Loucy (cell line): ENCODE measurements at regions not wholly inside any gene's neighbourhood (a gene's known extent, or its start where the extent isn't known, plus 50 kb on each side); places are given as distances from the start of the nearest gene placed in this dataset.

Experiments
- H2AFZ ChIP-seq: fragments of 200-600 bp; sonication (generic); 2 replicates; pipeline ENCODE4 v1.6.0; 2016; ENCODE audit warnings: antibody characterized with exemption, mild to moderate bottlenecking, low read length, moderate library complexity
- H3F3A ChIP-seq: fragments of 200-600 bp; 2 replicates; pipeline ENCODE4 v1.6.0; 2016; ENCODE audit warnings: antibody characterized with exemption, low read depth, mild to moderate bottlenecking
- H3K27me3 ChIP-seq: fragments of 200-600 bp; sonication (generic); 2 replicates; pipeline ENCODE4 v1.6.1; 2014; ENCODE audit warnings: low read length, mild to moderate bottlenecking; ENCODE audit not compliant: insufficient read depth, poor library complexity, severe bottlenecking
- H3K36me3 ChIP-seq: fragments of 200-600 bp; sonication (generic); 2 replicates; pipeline ENCODE4 v1.6.1; 2016; ENCODE audit warnings: low read length; ENCODE audit not compliant: insufficient read depth
- H3K4me1 ChIP-seq: fragments of 200-600 bp; sonication (generic); 2 replicates; pipeline ENCODE4 v1.5.1; 2014; ENCODE audit warnings: low read length, mild to moderate bottlenecking; ENCODE audit not compliant: insufficient read depth, poor library complexity, severe bottlenecking
- H3K4me2 ChIP-seq: fragments of 200-600 bp; sonication (generic); 2 replicates; pipeline ENCODE4 v1.6.0; 2014; ENCODE audit warnings: antibody characterized with exemption, low read length, low read depth, mild to moderate bottlenecking; ENCODE audit not compliant: poor library complexity, severe bottlenecking
- H3K4me3 ChIP-seq: fragments of 200-600 bp; sonication (generic); 2 replicates; pipeline ENCODE4 v1.5.1; 2014; ENCODE audit warnings: low read length, mild to moderate bottlenecking, mixed read lengths; ENCODE audit not compliant: poor library complexity, severe bottlenecking
- H3K79me2 ChIP-seq: fragments of 200-600 bp; sonication (generic); 2 replicates; pipeline ENCODE4 v1.6.1; 2014; ENCODE audit warnings: low read length; ENCODE audit not compliant: insufficient read depth
- H3K9ac ChIP-seq: fragments of 200-600 bp; sonication (generic); 2 replicates; pipeline ENCODE4 v1.6.0; 2014; ENCODE audit warnings: mild to moderate bottlenecking, low read depth, low read length, moderate library complexity; ENCODE audit not compliant: poor library complexity, severe bottlenecking
- H3K9me2 ChIP-seq: fragments of 200-600 bp; sonication (generic); replicated peaks from 2 replicates; pipeline ENCODE4 v1.6.1; 2016; ENCODE audit warnings: low read depth, low read length, mixed read lengths
- H3K9me3 ChIP-seq: fragments of 200-600 bp; sonication (generic); 2 replicates; pipeline ENCODE4 v1.6.1; 2014; ENCODE audit warnings: mild to moderate bottlenecking, antibody characterized with exemption, low read length, low read depth; ENCODE audit not compliant: insufficient read depth
- H4K20me1 ChIP-seq: fragments of 200-600 bp; sonication (generic); 2 replicates; pipeline ENCODE4 v1.6.0; 2014; ENCODE audit warnings: antibody characterized with exemption, low read length, mild to moderate bottlenecking; ENCODE audit not compliant: insufficient read depth, poor library complexity, severe bottlenecking
- CTCF ChIP-seq: fragments of 200-600 bp; sonication (generic); conservative IDR thresholded peaks from 2 replicates; pipeline ENCODE4 v1.5.1; 2014; ENCODE audit warnings: mild to moderate bottlenecking, antibody characterized with exemption, low read length
- EZH2phosphoT487 ChIP-seq: fragments of 200-600 bp; IDR thresholded peaks from 2 replicates; pipeline ENCODE4 v1.6.1; 2018; ENCODE audit warnings: antibody characterized with exemption, mild to moderate bottlenecking, moderate library complexity, borderline replicate concordance

GRCh38 chr14:104471114-104471513, 108.5 kb upstream of the C14orf180 start:
- no peaks in the 10 kb centered on the region for H3K4me1 ChIP-seq
- H3K4me3 ChIP-seq: no peak overlapping the region
- no peaks in the 10 kb centered on the region for H4K20me1 ChIP-seq
- H3K9me2 ChIP-seq: no peaks in the 10 kb centered on the region
- no peaks in the 10 kb centered on the region for H3K27me3 ChIP-seq
- H2AFZ ChIP-seq: no peak overlapping the region
- no peaks in the 10 kb centered on the region for H3K9me3 ChIP-seq
- no peaks in the 10 kb centered on the region for H3F3A ChIP-seq
- no peaks in the 10 kb centered on the region for H3K36me3 ChIP-seq
- no peak overlapping the region for H3K4me2 ChIP-seq
- H3K79me2 ChIP-seq: no peaks in the 10 kb centered on the region
- H3K9ac ChIP-seq: no peak overlapping the region
- no peak for TF ChIP-seq CTCF
- no peak for TF ChIP-seq EZH2phosphoT487

DNA sequence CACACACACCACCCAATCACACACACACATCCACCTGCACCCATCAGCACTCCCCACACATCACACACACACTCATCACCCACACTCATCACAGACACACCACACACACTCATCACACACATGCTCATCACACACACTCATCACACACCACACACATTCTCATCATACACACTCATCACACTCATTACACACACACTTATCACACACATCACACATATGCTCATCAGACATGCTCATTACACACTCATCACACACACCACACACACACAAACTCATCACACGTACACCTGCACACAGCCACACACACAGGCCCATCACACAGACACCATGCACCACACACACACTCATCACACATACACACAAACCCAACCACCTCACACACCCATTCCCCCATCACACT, 107.5 kb upstream of the C14orf180 start:
- Histone ChIP-seq H3F3A (no peaks in the 10 kb centered on the region), H4K20me1 (no peaks in the 10 kb centered on the region), H3K4me2 (no peak overlapping the region), H3K27me3 (no peaks in the 10 kb centered on the region), H2AFZ (no peak overlapping the region), H3K9me2 (no peaks in the 10 kb centered on the region), H3K9ac (no peak overlapping the region), H3K4me3 (no peak overlapping the region), H3K4me1 (no peaks in the 10 kb centered on the region), H3K9me3 (no peaks in the 10 kb centered on the region), H3K36me3 (no peaks in the 10 kb centered on the region), H3K79me2 (no peaks in the 10 kb centered on the region)
- TF ChIP-seq EZH2phosphoT487: no peak
- no peak for TF ChIP-seq CTCF

- H3K9ac ChIP-seq: no peak overlapping the region
- H3K4me2 ChIP-seq: no peak overlapping the region
- H3K9me2 ChIP-seq: no peaks in the 10 kb centered on the region
- no peaks in the 10 kb centered on the region for H3K79me2 ChIP-seq
- no peaks in the 10 kb centered on the region for H3K4me1 ChIP-seq
- TF ChIP-seq CTCF (no peak), EZH2phosphoT487 (no peak)
- H3K4me3 ChIP-seq: no peak overlapping the region
- H4K20me1 ChIP-seq: no peaks in the 10 kb centered on the region
- H3K9me3 ChIP-seq: no peaks in the 10 kb centered on the region
- H3F3A ChIP-seq: no peaks in the 10 kb centered on the region
- no peak overlapping the region for H2AFZ ChIP-seq
- H3K27me3 ChIP-seq: no peaks in the 10 kb centered on the region
- H3K36me3 ChIP-seq: no peaks in the 10 kb centered on the region
Measured at GRCh38 chr14:104472536-104473243, 106.9 kb upstream of the C14orf180 start.
